ENCODE measurements at regions not wholly inside any gene's neighbourhood (a gene's known extent, or its start where the extent isn't known, plus 50 kb on each side); places are given as distances from the start of the nearest gene placed in this dataset.

DNA sequence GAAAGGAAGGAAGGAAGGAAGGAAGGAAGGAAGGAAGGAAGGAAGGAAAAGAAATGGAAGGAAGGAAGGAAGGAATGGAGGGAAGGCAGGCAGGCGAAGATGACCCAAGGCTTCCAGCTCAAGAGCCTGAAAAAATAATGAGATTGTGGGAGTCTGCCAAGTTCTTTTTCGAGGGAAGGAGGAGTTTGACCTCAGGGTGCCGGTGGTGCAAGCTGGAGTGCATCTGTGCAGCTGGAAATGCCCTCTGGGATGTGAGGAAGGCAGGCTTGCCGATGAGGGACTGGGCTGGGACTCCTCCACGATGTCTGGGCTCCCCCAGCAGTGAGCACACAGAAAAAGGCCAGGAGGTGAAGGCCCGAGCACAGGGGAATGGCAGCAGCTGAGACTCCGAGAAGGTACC, 154.9 kb upstream of the DAPK1 start:
- H3K9me3 ChIP-seq (ENCODE audit: low read depth) = no peaks in the 10 kb centered on the region
- no peaks in the 10 kb centered on the region for H3K36me3 ChIP-seq (ENCODE audit: low read depth)
- H3K9ac ChIP-seq = no peak overlapping the region
- 47 to 53% methylated on average over 7 of the region's 7 CpGs for WGBS, 2 experiments (ENCODE audit: low coverage in 1 of 2, low lambda C conversion rate in 2 of 2, missing lambda C conversion rate in 2 of 2)
- peaks cover 4% of the 10 kb centered on the region; the same call in 1 of the 2 replicates for H3K4me1 ChIP-seq (ENCODE audit: insufficient read depth)
- peaks cover 7% of the 10 kb centered on the region for H3K27me3 ChIP-seq (replicated peaks; ENCODE audit: insufficient read depth)
- in situ Hi-C loops (cut with MboI) = loop anchor here (5.0 to 25.0 kb wide), 2 partner anchors 320 to 470 kb away; no protein-coding TSS in a partner anchor
- H3K79me2 ChIP-seq (ENCODE audit: insufficient read depth) = no peaks in the 10 kb centered on the region
- H3K9me2 ChIP-seq (ENCODE audit: insufficient read depth) = no peaks in the 10 kb centered on the region
- no peak overlapping the region for H3K27ac ChIP-seq
- H3F3A ChIP-seq (ENCODE audit: insufficient read depth) = no peaks in the 10 kb centered on the region
- TF ChIP-seq EZH2phosphoT487 (IDR thresholded peaks at IDR 0.05; ENCODE audit: insufficient read depth, low read depth) (no peak), EZH2 (IDR thresholded peaks at IDR 0.05; ENCODE audit: insufficient read depth, poor library complexity, severe bottlenecking) (no peak)
- H3K4me2 ChIP-seq (ENCODE audit: unreplicated experiment) = no peak overlapping the region
- H3K4me3 ChIP-seq = no peak overlapping the region
- DNase-seq = no peak
- no peak overlapping the region for H2AFZ ChIP-seq
- H4K20me1 ChIP-seq (ENCODE audit: insufficient read depth) = no peaks in the 10 kb centered on the region

GRCh38 chr9:87343816-87344430, 153.7 kb upstream of the DAPK1 start:
- H3K4me2 ChIP-seq (ENCODE audit: unreplicated experiment) = no peak overlapping the region
- no peak overlapping the region for H3K27ac ChIP-seq
- peak; percentile 33 for DNase-seq
- in situ Hi-C loops (cut with MboI) = loop anchor here (5.0 to 25.0 kb wide), 2 partner anchors 318 to 468 kb away; no protein-coding TSS in a partner anchor
- 45 to 46% methylated on average over 5 of the region's 5 CpGs for WGBS, 2 experiments (ENCODE audit: low coverage in 1 of 2, low lambda C conversion rate in 2 of 2, missing lambda C conversion rate in 2 of 2)
- no peaks in the 10 kb centered on the region for H4K20me1 ChIP-seq (ENCODE audit: insufficient read depth)
- H3K27me3 ChIP-seq (replicated peaks; ENCODE audit: insufficient read depth) = peaks cover 7% of the 10 kb centered on the region; the same call in 1 of the 2 replicates
- H2AFZ ChIP-seq = no peak overlapping the region
- no peaks in the 10 kb centered on the region for H3K9me2 ChIP-seq (ENCODE audit: insufficient read depth)
- no peaks in the 10 kb centered on the region for H3K79me2 ChIP-seq (ENCODE audit: insufficient read depth)
- no peaks in the 10 kb centered on the region for H3F3A ChIP-seq (ENCODE audit: insufficient read depth)
- no peak overlapping the region for H3K4me3 ChIP-seq
- H3K4me1 ChIP-seq (ENCODE audit: insufficient read depth) = peaks cover 3% of the 10 kb centered on the region; the same call in 1 of the 2 replicates
- H3K9me3 ChIP-seq (ENCODE audit: low read depth) = no peaks in the 10 kb centered on the region
- no peak for TF ChIP-seq EZH2 (IDR thresholded peaks at IDR 0.05; ENCODE audit: insufficient read depth, poor library complexity, severe bottlenecking)
- no peak for TF ChIP-seq EZH2phosphoT487 (IDR thresholded peaks at IDR 0.05; ENCODE audit: insufficient read depth, low read depth)
- H3K36me3 ChIP-seq (ENCODE audit: low read depth) = no peaks in the 10 kb centered on the region
- no peak overlapping the region for H3K9ac ChIP-seq

GRCh38 chr9:87346061-87346665, 151.5 kb upstream of the DAPK1 start:
- H4K20me1 ChIP-seq (ENCODE audit: insufficient read depth) = no peaks in the 10 kb centered on the region
- no peak for TF ChIP-seq EZH2 (IDR thresholded peaks at IDR 0.05; ENCODE audit: insufficient read depth, poor library complexity, severe bottlenecking)
- no peak for TF ChIP-seq EZH2phosphoT487 (IDR thresholded peaks at IDR 0.05; ENCODE audit: insufficient read depth, low read depth)
- peak; percentile 21 for DNase-seq
- peaks cover 4% of the 10 kb centered on the region; the same call in 1 of the 2 replicates for H3K27me3 ChIP-seq (replicated peaks; ENCODE audit: insufficient read depth)
- H3K9me2 ChIP-seq (ENCODE audit: insufficient read depth) = no peaks in the 10 kb centered on the region
- no peaks in the 10 kb centered on the region for H3K9me3 ChIP-seq (ENCODE audit: low read depth)
- H3K79me2 ChIP-seq (ENCODE audit: insufficient read depth) = no peaks in the 10 kb centered on the region
- no peak overlapping the region for H3K27ac ChIP-seq
- 18 to 21% methylated on average over 5 of the region's 5 CpGs for WGBS, 2 experiments (ENCODE audit: low coverage in 1 of 2, low lambda C conversion rate in 2 of 2, missing lambda C conversion rate in 2 of 2)
- H3K36me3 ChIP-seq (ENCODE audit: low read depth) = no peaks in the 10 kb centered on the region
- 0 out of 2 replicates have a peak, but pooled peaks cover 3% of the 10 kb centered on the region for H3F3A ChIP-seq (ENCODE audit: insufficient read depth)
- H3K4me2 ChIP-seq (ENCODE audit: unreplicated experiment) = no peak overlapping the region
- H3K4me3 ChIP-seq = no peak overlapping the region
- peaks cover 3% of the 10 kb centered on the region; the same call in 1 of the 2 replicates for H3K4me1 ChIP-seq (ENCODE audit: insufficient read depth)
- no peak overlapping the region for H3K9ac ChIP-seq
- no peak overlapping the region for H2AFZ ChIP-seq
- in situ Hi-C loops (cut with MboI) = loop anchor here (25.0 kb wide), 1 partner anchor 466 kb away; no protein-coding TSS in a partner anchor

- Histone ChIP-seq H3F3A (ENCODE audit: insufficient read depth) (0 out of 2 replicates have a peak, but pooled peaks cover 3% of the 10 kb centered on the region), H3K9ac (no peak overlapping the region), H3K4me3 (no peak overlapping the region), H3K27me3 (replicated peaks; ENCODE audit: insufficient read depth) (0 out of 2 replicates have a peak, but pooled peaks cover 8% of the 10 kb centered on the region), H4K20me1 (ENCODE audit: insufficient read depth) (no peaks in the 10 kb centered on the region), H3K9me3 (ENCODE audit: low read depth) (no peaks in the 10 kb centered on the region), H3K9me2 (ENCODE audit: insufficient read depth) (no peaks in the 10 kb centered on the region), H3K27ac (no peak overlapping the region), H3K79me2 (ENCODE audit: insufficient read depth) (no peaks in the 10 kb centered on the region), H3K4me1 (ENCODE audit: insufficient read depth) (no peaks in the 10 kb centered on the region), H3K4me2 (ENCODE audit: unreplicated experiment) (no peak overlapping the region), H2AFZ (no peak overlapping the region), H3K36me3 (ENCODE audit: low read depth) (no peaks in the 10 kb centered on the region)
- TF ChIP-seq EZH2 (IDR thresholded peaks at IDR 0.05; ENCODE audit: insufficient read depth, poor library complexity, severe bottlenecking) = no peak
- TF ChIP-seq EZH2phosphoT487 (IDR thresholded peaks at IDR 0.05; ENCODE audit: insufficient read depth, low read depth) = no peak
- DNase-seq = peak; percentile 34
- 18 to 25% methylated on average over 2 of the region's 2 CpGs for WGBS, 2 experiments (ENCODE audit: low coverage in 1 of 2, low lambda C conversion rate in 2 of 2, missing lambda C conversion rate in 2 of 2)
- in situ Hi-C loops (cut with MboI) = no loop called here
Measured at GRCh38 chr9:87350915-87351314, 146.8 kb upstream of the DAPK1 start.
